DOHH2 (cell line): ENCODE measurements at regions not wholly inside any gene's neighbourhood (a gene's known extent, or its start where the extent isn't known, plus 50 kb on each side); places are given as distances from the start of the nearest gene placed in this dataset.

Experiments used
- EZH2phosphoT487 ChIP-seq: fragments of 200-600 bp; sonication (generic); IDR thresholded peaks from 2 replicates; pipeline ENCODE4 v1.6.1; 2017; ENCODE audit warnings: borderline replicate concordance, mild to moderate bottlenecking, antibody characterized with exemption, low read length, moderate library complexity, mixed read lengths
- TF ChIP-seq, protein P1 (sequence below): fragments of 200-600 bp; sonication (generic); IDR thresholded peaks from one replicate; pipeline ENCODE4 v1.5.1; 2014; ENCODE audit warnings: antibody characterized with exemption, mild to moderate bottlenecking, low read depth, low read length; ENCODE audit not compliant: poor library complexity, severe bottlenecking

DNA sequence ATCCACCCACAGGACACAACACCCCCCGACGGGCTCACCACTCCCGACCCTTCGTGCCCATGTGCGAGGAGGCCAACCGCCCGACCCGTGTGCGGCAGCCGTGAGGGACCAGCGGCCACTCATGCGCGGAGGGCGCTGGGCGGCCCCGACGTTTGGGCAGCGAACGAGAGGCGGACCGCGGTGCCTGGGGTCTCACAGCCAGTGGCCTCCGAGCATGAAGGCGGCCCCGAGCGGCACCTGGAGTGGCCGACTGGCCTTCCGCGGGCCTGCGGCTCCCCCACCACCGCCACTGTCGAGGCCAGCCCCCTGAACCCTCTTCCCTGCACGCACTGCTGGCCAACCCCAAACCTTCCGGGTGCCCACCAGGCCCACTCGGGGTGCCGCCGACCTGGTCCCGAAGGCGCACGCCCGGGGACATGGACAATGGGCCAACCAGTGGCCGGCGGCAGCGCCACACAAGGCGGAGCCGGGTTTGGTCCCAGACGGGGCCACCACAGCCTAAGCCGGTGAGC, 4274.9 kb upstream of the OR11H1 start:
- TF ChIP-seq, protein P1, sequence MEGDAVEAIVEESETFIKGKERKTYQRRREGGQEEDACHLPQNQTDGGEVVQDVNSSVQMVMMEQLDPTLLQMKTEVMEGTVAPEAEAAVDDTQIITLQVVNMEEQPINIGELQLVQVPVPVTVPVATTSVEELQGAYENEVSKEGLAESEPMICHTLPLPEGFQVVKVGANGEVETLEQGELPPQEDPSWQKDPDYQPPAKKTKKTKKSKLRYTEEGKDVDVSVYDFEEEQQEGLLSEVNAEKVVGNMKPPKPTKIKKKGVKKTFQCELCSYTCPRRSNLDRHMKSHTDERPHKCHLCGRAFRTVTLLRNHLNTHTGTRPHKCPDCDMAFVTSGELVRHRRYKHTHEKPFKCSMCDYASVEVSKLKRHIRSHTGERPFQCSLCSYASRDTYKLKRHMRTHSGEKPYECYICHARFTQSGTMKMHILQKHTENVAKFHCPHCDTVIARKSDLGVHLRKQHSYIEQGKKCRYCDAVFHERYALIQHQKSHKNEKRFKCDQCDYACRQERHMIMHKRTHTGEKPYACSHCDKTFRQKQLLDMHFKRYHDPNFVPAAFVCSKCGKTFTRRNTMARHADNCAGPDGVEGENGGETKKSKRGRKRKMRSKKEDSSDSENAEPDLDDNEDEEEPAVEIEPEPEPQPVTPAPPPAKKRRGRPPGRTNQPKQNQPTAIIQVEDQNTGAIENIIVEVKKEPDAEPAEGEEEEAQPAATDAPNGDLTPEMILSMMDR = no peak
- TF ChIP-seq EZH2phosphoT487 = no peak
